BLaER1 (cell line): ENCODE measurements at regions not wholly inside any gene's neighbourhood (a gene's known extent, or its start where the extent isn't known, plus 50 kb on each side); places are given as distances from the start of the nearest gene placed in this dataset.
"Not testable (repeated sequence)": the region's sequence is repeated elsewhere in the genome, so short reads cannot be mapped to it uniquely, and the experiment has no call there.

Source experiments
- H3K27ac ChIP-seq: shearing (Covaris generic); formaldehyde crosslinking; 2 replicates; pipeline ENCODE4 v1.8.1; 2022
- H3K27me3 ChIP-seq: shearing (Covaris generic); formaldehyde crosslinking; 2 replicates; pipeline ENCODE4 v1.8.1; 2022
- H3K36me3 ChIP-seq: shearing (Covaris generic); formaldehyde crosslinking; 2 replicates; pipeline ENCODE4 v1.8.1; 2022
- H3K4me1 ChIP-seq: shearing (Covaris generic); formaldehyde crosslinking; 2 replicates; pipeline ENCODE4 v1.8.1; 2022
- H3K4me2 ChIP-seq: shearing (Covaris generic); formaldehyde crosslinking; 2 replicates; pipeline ENCODE4 v1.8.1; 2022
- H3K4me3 ChIP-seq: shearing (Covaris generic); formaldehyde crosslinking; 2 replicates; pipeline ENCODE4 v1.8.1; 2022
- H3K9ac ChIP-seq: shearing (Covaris generic); formaldehyde crosslinking; 2 replicates; pipeline ENCODE4 v1.8.1; 2022
- H3K9me3 ChIP-seq: shearing (Covaris generic); formaldehyde crosslinking; 2 replicates; pipeline ENCODE4 v1.8.1; 2022
- H4K20me1 ChIP-seq: shearing (Covaris generic); formaldehyde crosslinking; 2 replicates; pipeline ENCODE4 v1.8.1; 2022
- Cebpa-rat ChIP-seq: shearing (Covaris generic); IDR thresholded peaks from 2 replicates; pipeline ENCODE4 v1.8.1; 2022

DNA sequence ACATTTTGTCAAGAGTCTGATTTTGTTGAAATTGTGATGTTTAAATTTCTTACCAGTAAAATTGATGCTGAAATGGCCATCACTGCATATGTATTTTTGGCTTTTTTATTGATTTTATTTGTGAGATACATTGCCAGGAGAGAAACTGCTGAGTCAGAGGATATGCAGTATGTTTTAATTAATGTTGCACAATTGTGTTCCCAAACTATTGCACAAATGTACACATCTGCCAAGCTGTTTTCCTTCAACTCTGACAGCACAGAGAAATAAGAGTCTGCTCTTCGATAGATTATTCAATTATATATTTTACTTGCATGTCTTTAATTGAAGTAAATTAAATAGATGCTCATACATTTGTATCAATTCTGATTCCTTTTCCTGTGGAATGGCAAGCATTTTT, 640.2 kb upstream of the LUZP2 start:
- Histone ChIP-seq H3K9ac (no peak overlapping the region), H3K27ac (no peak overlapping the region), H3K4me1 (no peaks in the 10 kb centered on the region), H3K4me3 (no peak overlapping the region), H3K9me3 (no peaks in the 10 kb centered on the region), H3K4me2 (no peak overlapping the region), H4K20me1 (no peaks in the 10 kb centered on the region), H3K27me3 (no peaks in the 10 kb centered on the region), H3K36me3 (no peaks in the 10 kb centered on the region)
- TF ChIP-seq Cebpa-rat = no peak

DNA sequence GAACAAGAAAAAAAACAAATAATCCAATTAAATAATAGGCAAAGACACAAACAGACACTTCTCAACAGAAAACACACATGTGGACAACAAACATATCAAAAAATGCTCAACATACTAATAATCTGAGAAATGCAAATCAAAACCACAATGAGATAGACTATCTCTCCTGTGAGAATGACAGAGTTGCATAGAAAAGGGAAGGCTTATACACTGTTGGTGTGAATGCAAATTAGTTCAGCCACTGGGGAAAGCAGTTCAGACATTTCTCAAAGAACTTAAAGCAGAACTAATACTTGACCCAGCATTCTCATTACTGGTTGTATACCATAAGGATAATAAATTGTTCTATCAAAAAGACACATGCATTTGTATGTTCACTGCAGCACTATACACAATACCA, 637.8 kb upstream of the LUZP2 start:
- TF ChIP-seq Cebpa-rat = no peak
- no peak overlapping the region for H3K27ac ChIP-seq
- no peaks in the 10 kb centered on the region for H3K9me3 ChIP-seq
- no peak overlapping the region for H3K4me2 ChIP-seq
- H3K36me3 ChIP-seq = no peaks in the 10 kb centered on the region
- no peaks in the 10 kb centered on the region for H3K27me3 ChIP-seq
- no peak overlapping the region for H3K4me3 ChIP-seq
- H3K4me1 ChIP-seq = no peaks in the 10 kb centered on the region
- H3K9ac ChIP-seq = no peak overlapping the region
- H4K20me1 ChIP-seq = no peaks in the 10 kb centered on the region

DNA sequence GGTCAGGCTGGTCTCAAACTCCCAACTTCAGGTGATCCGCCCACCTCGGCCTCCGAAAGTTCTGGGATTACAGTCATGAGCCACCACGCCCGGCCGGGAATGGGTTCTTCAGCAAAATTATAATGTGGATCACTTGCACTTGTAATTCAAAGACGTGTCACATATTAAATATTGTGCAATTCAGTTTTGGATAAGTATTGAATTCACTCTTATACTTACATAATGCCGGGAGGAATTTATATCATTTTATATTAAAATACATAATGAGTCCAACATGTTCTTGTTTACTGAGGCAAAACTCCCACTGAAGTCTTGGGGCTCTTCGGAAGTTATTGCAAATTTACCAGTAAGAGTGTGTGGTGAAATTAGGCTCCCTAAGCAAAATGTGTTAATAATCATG, 635.2 kb upstream of the LUZP2 start:
- no peak overlapping the region for H3K4me2 ChIP-seq
- H3K4me1 ChIP-seq = no peaks in the 10 kb centered on the region
- H3K27me3 ChIP-seq = no peaks in the 10 kb centered on the region
- no peak overlapping the region for H3K4me3 ChIP-seq
- no peaks in the 10 kb centered on the region for H3K9me3 ChIP-seq
- H3K9ac ChIP-seq = no peak overlapping the region
- H4K20me1 ChIP-seq = no peaks in the 10 kb centered on the region
- TF ChIP-seq Cebpa-rat = no peak
- no peak overlapping the region for H3K27ac ChIP-seq
- H3K36me3 ChIP-seq = no peaks in the 10 kb centered on the region

DNA sequence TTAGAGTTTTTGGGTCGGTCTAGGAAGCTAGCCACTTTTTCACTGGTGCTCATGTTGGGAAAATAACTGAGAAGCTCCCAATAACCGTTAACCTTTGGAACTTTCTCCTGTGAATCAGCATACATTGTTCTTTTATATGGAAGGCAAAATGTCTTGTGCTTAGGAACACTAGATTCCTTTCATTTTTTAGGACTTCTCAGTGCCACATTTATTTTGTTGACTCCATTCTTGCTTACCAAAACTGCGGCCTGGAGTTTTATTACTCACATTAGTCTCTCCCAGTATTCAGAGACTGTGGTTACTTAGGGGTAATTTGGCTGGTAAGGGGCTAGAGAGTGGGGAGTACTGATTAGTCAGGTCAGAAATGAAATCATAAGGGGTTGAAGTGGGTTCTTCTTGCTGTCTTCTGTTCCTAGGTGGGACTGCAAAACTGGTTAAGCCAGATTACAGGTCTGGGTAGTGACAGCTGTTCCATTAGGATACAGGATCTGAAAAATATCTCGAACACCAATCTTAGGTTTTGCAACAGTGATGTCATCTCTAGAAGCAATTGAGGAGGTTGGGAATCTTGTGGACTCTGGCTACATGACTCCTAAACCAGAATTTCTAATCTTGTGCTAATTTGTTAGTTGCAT, 631.4 kb upstream of the LUZP2 start:
- no peak overlapping the region for H3K4me2 ChIP-seq
- H4K20me1 ChIP-seq = no peaks in the 10 kb centered on the region
- no peak overlapping the region for H3K27ac ChIP-seq
- H3K9ac ChIP-seq = no peak overlapping the region
- no peaks in the 10 kb centered on the region for H3K9me3 ChIP-seq
- no peaks in the 10 kb centered on the region for H3K36me3 ChIP-seq
- TF ChIP-seq Cebpa-rat = no peak
- no peaks in the 10 kb centered on the region for H3K27me3 ChIP-seq
- no peaks in the 10 kb centered on the region for H3K4me1 ChIP-seq
- no peak overlapping the region for H3K4me3 ChIP-seq

DNA sequence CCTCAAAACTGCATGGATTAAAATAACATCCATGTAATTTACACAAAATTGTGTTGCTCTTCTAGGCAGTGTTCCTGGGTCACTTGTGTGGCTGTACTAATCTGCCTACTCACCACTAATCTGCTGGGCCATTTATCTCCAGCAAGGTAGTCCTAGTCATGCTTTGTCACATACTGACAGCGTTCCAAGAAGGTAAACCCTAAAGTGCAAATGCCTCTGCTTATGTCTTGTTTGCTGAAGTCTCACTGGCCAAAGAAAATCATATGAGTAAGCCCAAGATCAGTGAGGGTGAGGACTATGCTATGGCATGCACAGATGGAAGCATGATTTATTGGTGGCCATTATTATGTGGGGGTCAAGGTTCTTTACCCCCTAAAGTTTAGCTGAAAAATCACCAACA, 630.2 kb upstream of the LUZP2 start:
- Histone ChIP-seq H3K9me3 (no peaks in the 10 kb centered on the region), H3K4me1 (no peaks in the 10 kb centered on the region), H3K27ac (no peak overlapping the region), H3K4me2 (no peak overlapping the region), H3K27me3 (no peaks in the 10 kb centered on the region), H3K4me3 (no peak overlapping the region), H3K36me3 (no peaks in the 10 kb centered on the region), H3K9ac (no peak overlapping the region), H4K20me1 (no peaks in the 10 kb centered on the region)
- no peak for TF ChIP-seq Cebpa-rat

DNA sequence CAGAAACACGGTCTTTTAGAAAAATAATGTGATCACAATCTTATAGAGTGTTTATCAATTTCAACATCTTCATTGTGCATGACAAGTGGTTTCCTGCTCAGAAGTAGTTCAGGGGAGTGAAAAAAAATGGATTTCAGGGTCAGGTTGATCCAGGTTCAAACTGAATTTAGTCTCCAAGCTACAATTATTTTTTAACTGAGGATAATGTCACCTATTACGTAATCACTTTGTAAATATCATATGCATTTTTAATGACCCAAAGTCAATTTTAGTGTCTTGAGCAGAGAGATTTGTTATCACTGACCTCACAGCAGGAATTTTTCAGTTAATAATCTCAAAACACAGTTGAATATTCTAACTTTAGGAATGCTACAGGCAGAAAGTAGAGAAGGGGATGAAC, 627.2 kb upstream of the LUZP2 start:
- Histone ChIP-seq H3K4me3 (no peak overlapping the region), H3K9me3 (no peaks in the 10 kb centered on the region), H3K27me3 (no peaks in the 10 kb centered on the region), H3K4me1 (no peaks in the 10 kb centered on the region), H3K27ac (no peak overlapping the region), H3K4me2 (no peak overlapping the region), H4K20me1 (no peaks in the 10 kb centered on the region), H3K36me3 (no peaks in the 10 kb centered on the region), H3K9ac (no peak overlapping the region)
- no peak; the same call in 1 of the 2 replicates for TF ChIP-seq Cebpa-rat

DNA sequence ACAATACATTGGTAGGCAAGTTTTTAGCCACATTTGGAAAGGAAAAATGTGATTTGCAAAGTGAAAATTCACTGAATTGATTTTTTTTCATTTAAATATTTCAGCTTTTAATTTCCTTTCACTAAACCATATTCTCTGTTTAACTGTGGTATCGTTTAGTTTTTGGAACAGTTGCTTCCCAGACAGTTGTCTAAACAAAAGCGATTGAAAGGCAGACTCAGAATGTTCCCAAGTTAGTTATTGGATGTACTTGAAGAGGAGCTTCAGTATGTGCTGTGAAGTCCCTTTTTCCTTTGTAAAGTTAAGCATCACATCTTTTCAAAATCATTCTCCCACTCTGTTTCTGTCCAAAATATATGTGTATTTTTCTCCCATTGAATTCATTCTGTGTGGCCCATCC, 623.4 kb upstream of the LUZP2 start:
- no peaks in the 10 kb centered on the region for H3K36me3 ChIP-seq
- no peaks in the 10 kb centered on the region for H3K9me3 ChIP-seq
- H3K9ac ChIP-seq = no peak overlapping the region
- H3K27ac ChIP-seq = no peak overlapping the region
- no peaks in the 10 kb centered on the region for H3K27me3 ChIP-seq
- no peak overlapping the region for H3K4me3 ChIP-seq
- H4K20me1 ChIP-seq = no peaks in the 10 kb centered on the region
- H3K4me2 ChIP-seq = no peak overlapping the region
- H3K4me1 ChIP-seq = no peaks in the 10 kb centered on the region
- TF ChIP-seq Cebpa-rat = no peak

DNA sequence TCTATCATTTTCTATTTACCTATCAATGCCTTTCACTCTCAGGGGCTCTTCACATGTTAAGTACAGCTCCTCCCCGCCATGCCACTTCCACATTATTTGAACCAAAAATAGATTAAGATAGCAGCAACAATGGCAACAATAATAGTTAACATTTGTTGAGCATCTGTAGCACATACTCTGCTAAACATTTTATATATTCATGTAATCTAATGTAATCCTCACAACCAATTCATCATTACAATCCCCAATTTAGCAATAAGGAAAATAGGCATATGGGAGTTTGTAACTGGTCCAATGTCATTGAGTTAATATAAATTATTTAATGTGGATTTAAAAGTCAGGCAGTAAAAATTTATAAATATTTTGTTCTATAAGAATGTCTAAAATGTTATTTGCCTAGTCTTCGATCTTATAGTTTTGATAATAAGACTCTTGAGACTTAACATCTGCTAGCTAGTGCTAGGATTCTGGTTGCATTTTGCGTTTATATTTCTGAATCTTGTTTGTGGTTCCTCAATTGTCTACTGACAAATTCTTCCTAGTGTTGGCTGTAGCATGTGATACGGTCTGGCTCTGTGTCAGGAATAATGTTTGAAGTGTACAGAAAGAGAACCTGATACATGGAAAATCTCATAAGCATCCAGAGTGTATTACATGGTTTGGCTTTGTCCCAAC, 621.5 kb upstream of the LUZP2 start:
- H3K4me2 ChIP-seq = no peak overlapping the region
- H4K20me1 ChIP-seq = no peaks in the 10 kb centered on the region
- H3K4me3 ChIP-seq = no peak overlapping the region
- no peak overlapping the region for H3K9ac ChIP-seq
- no peaks in the 10 kb centered on the region for H3K9me3 ChIP-seq
- no peaks in the 10 kb centered on the region for H3K27me3 ChIP-seq
- TF ChIP-seq Cebpa-rat = no peak
- H3K27ac ChIP-seq = no peak overlapping the region
- no peaks in the 10 kb centered on the region for H3K36me3 ChIP-seq
- H3K4me1 ChIP-seq = no peaks in the 10 kb centered on the region

DNA sequence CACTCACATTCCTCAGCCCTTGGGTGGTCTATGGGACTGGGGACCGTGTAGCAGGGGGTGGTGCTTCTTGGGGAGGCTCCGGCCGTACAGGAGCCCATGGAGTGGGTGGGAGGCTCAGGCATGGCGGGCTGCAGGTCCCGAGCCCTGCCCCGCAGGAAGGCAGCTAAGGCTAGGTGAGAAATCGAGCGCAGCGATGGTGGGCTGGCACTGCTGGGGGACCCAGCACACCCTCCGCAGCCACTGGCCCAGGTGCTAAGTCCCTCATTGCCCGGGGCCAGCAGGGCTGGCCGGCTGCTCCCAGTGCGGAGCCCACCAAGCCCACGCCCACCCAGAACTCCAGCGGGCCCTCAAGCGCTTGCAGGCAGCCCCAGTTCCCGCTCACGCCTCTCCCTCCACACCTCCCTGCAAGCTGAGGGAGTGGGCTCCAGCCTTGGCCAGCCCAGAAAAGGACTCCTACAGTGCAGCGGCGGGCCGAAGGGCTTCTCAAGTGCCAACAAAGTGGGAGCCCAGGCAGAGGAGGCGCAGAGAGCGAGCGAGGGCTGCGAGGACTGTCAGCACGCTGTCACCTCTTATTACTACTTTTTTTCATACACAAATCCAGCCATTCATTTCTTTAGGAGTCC, 613.3 kb upstream of the LUZP2 start:
- H3K9ac ChIP-seq, H3K36me3 ChIP-seq, H3K27me3 ChIP-seq, H3K4me3 ChIP-seq, H3K9me3 ChIP-seq, H3K27ac ChIP-seq, H4K20me1 ChIP-seq, H3K4me1 ChIP-seq, H3K4me2 ChIP-seq: not testable (repeated sequence)

DNA sequence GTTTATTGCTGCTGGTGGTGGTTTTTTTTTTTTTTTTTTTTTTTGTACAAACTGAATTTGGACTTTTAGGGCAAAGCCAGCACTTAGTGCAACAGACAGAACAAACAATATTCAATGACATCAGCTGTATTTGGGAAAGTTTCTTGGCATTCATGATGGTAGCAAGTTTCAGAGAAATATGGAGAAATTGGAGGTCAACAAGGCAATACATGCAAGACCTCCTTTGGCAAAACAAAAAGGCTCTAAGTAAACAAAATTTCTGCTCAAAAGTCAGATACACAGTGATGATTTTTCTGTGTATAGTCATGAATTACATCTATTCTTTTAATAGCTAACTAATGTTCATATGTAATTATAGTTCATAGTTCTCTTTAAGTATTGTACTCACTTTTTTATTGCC, 612.5 kb upstream of the LUZP2 start:
- Histone ChIP-seq H4K20me1 (no peaks in the 10 kb centered on the region), H3K4me1 (no peaks in the 10 kb centered on the region), H3K4me2 (no peak overlapping the region), H3K4me3 (no peak overlapping the region), H3K27ac (no peak overlapping the region), H3K36me3 (no peaks in the 10 kb centered on the region), H3K9ac (no peak overlapping the region), H3K27me3 (no peaks in the 10 kb centered on the region), H3K9me3 (no peaks in the 10 kb centered on the region)
- no peak for TF ChIP-seq Cebpa-rat
